ENCODE measurements at regions not wholly inside any gene's neighbourhood (a gene's known extent, or its start where the extent isn't known, plus 50 kb on each side); places are given as distances from the start of the nearest gene placed in this dataset.
"Not testable (repeated sequence)": the region's sequence is repeated elsewhere in the genome, so short reads cannot be mapped to it uniquely, and the experiment has no call there.

- H3K9me3 Mint-ChIP-seq: peaks cover 0 to 2% (median 0%) of the 10 kb centered on the region in 7 donors
- Histone ChIP-seq H3K9me3 (ENCODE audit: control insufficient read depth in 2 of 2, low read length in 2 of 2) (no peaks in the 10 kb centered on the region), H3K36me3 (ENCODE audit: control insufficient read depth, insufficient read depth, low read length) (no peaks in the 10 kb centered on the region), H3K4me1 (ENCODE audit: control insufficient read depth, insufficient read depth, low read length, poor library complexity, severe bottlenecking) (no peaks in the 10 kb centered on the region), H3K27me3 (ENCODE audit: control insufficient read depth, insufficient read depth, low read length) (no peaks in the 10 kb centered on the region), H3K27ac (ENCODE audit: insufficient read depth, low read length, poor library complexity, severe bottlenecking) (no peak overlapping the region), H3K4me3 (ENCODE audit: low read depth, low read length) (no peak overlapping the region)
- no peak for DNase-seq
- no peak overlapping the region for H3K27ac Mint-ChIP-seq
- no peak for ATAC-seq (ENCODE audit: low read depth in 2 of 2)
- H3K36me3 Mint-ChIP-seq: no peaks in the 10 kb centered on the region
- no peak overlapping the region for H3K4me3 Mint-ChIP-seq
- no peaks in the 10 kb centered on the region for H3K4me1 Mint-ChIP-seq
- no peaks in the 10 kb centered on the region for H3K27me3 Mint-ChIP-seq
Measured at GRCh38 chrY:18936831-18937230, 163.3 kb upstream of the HSFY2 start.

GRCh38 chrY:18919256-18919655, 145.7 kb upstream of the HSFY2 start:
- no peak overlapping the region for H3K4me3 ChIP-seq (ENCODE audit: low read depth, low read length)
- no peak overlapping the region for H3K27ac ChIP-seq (ENCODE audit: insufficient read depth, low read length, poor library complexity, severe bottlenecking)
- H3K27me3 Mint-ChIP-seq: no peaks in the 10 kb centered on the region
- no peaks in the 10 kb centered on the region for H3K4me1 Mint-ChIP-seq
- H3K4me1 ChIP-seq (ENCODE audit: control insufficient read depth, insufficient read depth, low read length, poor library complexity, severe bottlenecking): no peaks in the 10 kb centered on the region
- no peak overlapping the region for H3K27ac Mint-ChIP-seq
- H3K9me3 ChIP-seq (ENCODE audit: control insufficient read depth in 2 of 2, low read length in 2 of 2): no peaks in the 10 kb centered on the region
- H3K36me3 ChIP-seq (ENCODE audit: control insufficient read depth, insufficient read depth, low read length): no peaks in the 10 kb centered on the region
- H3K9me3 Mint-ChIP-seq: no peaks in the 10 kb centered on the region
- H3K36me3 Mint-ChIP-seq: no peaks in the 10 kb centered on the region
- DNase-seq: no peak
- no peak overlapping the region for H3K4me3 Mint-ChIP-seq
- no peaks in the 10 kb centered on the region for H3K27me3 ChIP-seq (ENCODE audit: control insufficient read depth, insufficient read depth, low read length)
- ATAC-seq (ENCODE audit: low read depth in 2 of 2): no peak

- no peaks in the 10 kb centered on the region for H3K4me1 Mint-ChIP-seq
- DNase-seq (no peak), ATAC-seq (ENCODE audit: low read depth in 2 of 2) (no peak)
- H3K27ac ChIP-seq (ENCODE audit: insufficient read depth, low read length, poor library complexity, severe bottlenecking): no peak overlapping the region
- H3K27me3 Mint-ChIP-seq: no peaks in the 10 kb centered on the region
- H3K36me3 Mint-ChIP-seq: no peaks in the 10 kb centered on the region
- no peak overlapping the region for H3K4me3 ChIP-seq (ENCODE audit: low read depth, low read length)
- H3K9me3 ChIP-seq (ENCODE audit: control insufficient read depth in 2 of 2, low read length in 2 of 2): no peaks in the 10 kb centered on the region
- H3K36me3 ChIP-seq (ENCODE audit: control insufficient read depth, insufficient read depth, low read length): no peaks in the 10 kb centered on the region
- H3K4me1 ChIP-seq (ENCODE audit: control insufficient read depth, insufficient read depth, low read length, poor library complexity, severe bottlenecking): no peaks in the 10 kb centered on the region
- H3K9me3 Mint-ChIP-seq: no peaks in the 10 kb centered on the region
- H3K27ac Mint-ChIP-seq: no peak overlapping the region
- no peak overlapping the region for H3K4me3 Mint-ChIP-seq
- H3K27me3 ChIP-seq (ENCODE audit: control insufficient read depth, insufficient read depth, low read length): no peaks in the 10 kb centered on the region
Measured at GRCh38 chrY:18912846-18913245, 139.3 kb upstream of the HSFY2 start.

- Mint-ChIP-seq H3K9me3 (no peaks in the 10 kb centered on the region), H3K27ac (no peak overlapping the region), H3K27me3 (no peaks in the 10 kb centered on the region), H3K36me3 (no peaks in the 10 kb centered on the region), H3K4me1 (no peaks in the 10 kb centered on the region), H3K4me3 (no peak overlapping the region)
- Histone ChIP-seq H3K27ac (ENCODE audit: insufficient read depth, low read length, poor library complexity, severe bottlenecking) (no peak overlapping the region), H3K27me3 (ENCODE audit: control insufficient read depth, insufficient read depth, low read length) (no peaks in the 10 kb centered on the region), H3K4me3 (ENCODE audit: low read depth, low read length) (no peak overlapping the region), H3K9me3 (ENCODE audit: control insufficient read depth in 2 of 2, low read length in 2 of 2) (no peaks in the 10 kb centered on the region), H3K4me1 (ENCODE audit: control insufficient read depth, insufficient read depth, low read length, poor library complexity, severe bottlenecking) (no peaks in the 10 kb centered on the region), H3K36me3 (ENCODE audit: control insufficient read depth, insufficient read depth, low read length) (no peaks in the 10 kb centered on the region)
- DNase-seq (no peak), ATAC-seq (ENCODE audit: low read depth in 2 of 2) (no peak)
Measured at GRCh38 chrY:18909846-18910245, 136.3 kb upstream of the HSFY2 start.

GRCh38 chrY:18906198-18906597, 132.7 kb upstream of the HSFY2 start:
- not testable (repeated sequence) for H3K4me3 ChIP-seq (ENCODE audit: low read depth, low read length); H3K4me1 ChIP-seq (ENCODE audit: control insufficient read depth, insufficient read depth, low read length, poor library complexity, severe bottlenecking); H3K27ac ChIP-seq (ENCODE audit: insufficient read depth, low read length, poor library complexity, severe bottlenecking); H3K4me3 Mint-ChIP-seq; ATAC-seq (ENCODE audit: low read depth in 2 of 2); H3K27ac Mint-ChIP-seq; H3K27me3 ChIP-seq (ENCODE audit: control insufficient read depth, insufficient read depth, low read length); H3K9me3 ChIP-seq (ENCODE audit: control insufficient read depth in 2 of 2, low read length in 2 of 2); H3K9me3 Mint-ChIP-seq; H3K4me1 Mint-ChIP-seq; H3K36me3 Mint-ChIP-seq; H3K36me3 ChIP-seq (ENCODE audit: control insufficient read depth, insufficient read depth, low read length); H3K27me3 Mint-ChIP-seq; DNase-seq

- H3K27ac ChIP-seq (ENCODE audit: insufficient read depth, low read length, poor library complexity, severe bottlenecking): no peak overlapping the region
- no peak overlapping the region for H3K4me3 Mint-ChIP-seq
- ATAC-seq (ENCODE audit: low read depth in 2 of 2): no peak
- no peaks in the 10 kb centered on the region for H3K36me3 Mint-ChIP-seq
- no peak overlapping the region for H3K4me3 ChIP-seq (ENCODE audit: low read depth, low read length)
- H3K9me3 Mint-ChIP-seq: no peaks in the 10 kb centered on the region
- no peaks in the 10 kb centered on the region for H3K27me3 Mint-ChIP-seq
- H3K4me1 Mint-ChIP-seq: no peaks in the 10 kb centered on the region
- DNase-seq: no peak
- H3K9me3 ChIP-seq (ENCODE audit: control insufficient read depth in 2 of 2, low read length in 2 of 2): no peaks in the 10 kb centered on the region
- no peaks in the 10 kb centered on the region for H3K4me1 ChIP-seq (ENCODE audit: control insufficient read depth, insufficient read depth, low read length, poor library complexity, severe bottlenecking)
- no peaks in the 10 kb centered on the region for H3K36me3 ChIP-seq (ENCODE audit: control insufficient read depth, insufficient read depth, low read length)
- no peak overlapping the region for H3K27ac Mint-ChIP-seq
- no peaks in the 10 kb centered on the region for H3K27me3 ChIP-seq (ENCODE audit: control insufficient read depth, insufficient read depth, low read length)
Measured at GRCh38 chrY:18904296-18904695, 130.8 kb upstream of the HSFY2 start.

- no peak overlapping the region for H3K27ac ChIP-seq (ENCODE audit: insufficient read depth, low read length, poor library complexity, severe bottlenecking)
- DNase-seq (no peak), ATAC-seq (ENCODE audit: low read depth in 2 of 2) (no peak)
- H3K36me3 Mint-ChIP-seq: no peaks in the 10 kb centered on the region
- no peaks in the 10 kb centered on the region for H3K27me3 Mint-ChIP-seq
- H3K4me1 ChIP-seq (ENCODE audit: control insufficient read depth, insufficient read depth, low read length, poor library complexity, severe bottlenecking): no peaks in the 10 kb centered on the region
- H3K27me3 ChIP-seq (ENCODE audit: control insufficient read depth, insufficient read depth, low read length): no peaks in the 10 kb centered on the region
- H3K9me3 ChIP-seq (ENCODE audit: control insufficient read depth in 2 of 2, low read length in 2 of 2): no peaks in the 10 kb centered on the region
- no peaks in the 10 kb centered on the region for H3K4me1 Mint-ChIP-seq
- no peaks in the 10 kb centered on the region for H3K36me3 ChIP-seq (ENCODE audit: control insufficient read depth, insufficient read depth, low read length)
- H3K4me3 ChIP-seq (ENCODE audit: low read depth, low read length): no peak overlapping the region
- H3K9me3 Mint-ChIP-seq: no peaks in the 10 kb centered on the region
- H3K27ac Mint-ChIP-seq: no peak overlapping the region
- no peak overlapping the region for H3K4me3 Mint-ChIP-seq
Measured at GRCh38 chrY:18891994-18892393, 118.5 kb upstream of the HSFY2 start.

- no peaks in the 10 kb centered on the region for H3K4me1 Mint-ChIP-seq
Measured at GRCh38 chrY:18889548-18889947, 116.0 kb upstream of the HSFY2 start.

More at GRCh38 chrY:18889548-18889947, 116.0 kb upstream of the HSFY2 start:
- Mint-ChIP-seq H3K27ac (no peak overlapping the region), H3K27me3 (no peaks in the 10 kb centered on the region), H3K4me3 (no peak overlapping the region), H3K9me3 (no peaks in the 10 kb centered on the region), H3K36me3 (no peaks in the 10 kb centered on the region)
- no peak overlapping the region for H3K4me3 ChIP-seq (ENCODE audit: low read depth, low read length)
- H3K9me3 ChIP-seq (ENCODE audit: control insufficient read depth in 2 of 2, low read length in 2 of 2): no peaks in the 10 kb centered on the region
- no peaks in the 10 kb centered on the region for H3K27me3 ChIP-seq (ENCODE audit: control insufficient read depth, insufficient read depth, low read length)
- no peaks in the 10 kb centered on the region for H3K4me1 ChIP-seq (ENCODE audit: control insufficient read depth, insufficient read depth, low read length, poor library complexity, severe bottlenecking)
- H3K36me3 ChIP-seq (ENCODE audit: control insufficient read depth, insufficient read depth, low read length): no peaks in the 10 kb centered on the region
- H3K27ac ChIP-seq (ENCODE audit: insufficient read depth, low read length, poor library complexity, severe bottlenecking): no peak overlapping the region
- DNase-seq (no peak), ATAC-seq (ENCODE audit: low read depth in 2 of 2) (no peak)
